Left lung (tissue), 4 donors: ENCODE measurements at regions not wholly inside any gene's neighbourhood (a gene's known extent, or its start where the extent isn't known, plus 50 kb on each side); places are given as distances from the start of the nearest gene placed in this dataset.
A peak's percentile ranks its signal among the peaks of the same experiment; 100 is the strongest.

Experiments
- ATAC-seq: fragments of 200-7000 bp; cut with Tn5 transposase; one replicate; pipeline ENCODE4 v1.9.1; 2020; ENCODE audit warnings: moderate library complexity
- DNase-seq, 4 donors: peaks; one replicate each; pipeline ENCODE4 v3.0.0-alpha.2; 2013 to 2020
- H3K27ac ChIP-seq, 2 donors: fragments of 200-600 bp; sonication (generic) in 1 of 2; one replicate each; pipeline versions ENCODE4 v1.5.0 to v1.8.0; 2020 to 2021
- H3K27me3 ChIP-seq, 2 donors: fragments of 200-600 bp; sonication (generic) in 1 of 2; one replicate each; pipeline versions ENCODE4 v1.5.0 to v1.8.0; 2020 to 2021
- H3K36me3 ChIP-seq, 2 donors: fragments of 200-600 bp; sonication (generic) in 1 of 2; one replicate each; pipeline versions ENCODE4 v1.5.0 to v1.8.0; 2020 to 2021
- H3K4me1 ChIP-seq, 2 donors: fragments of 200-600 bp; one replicate each; pipeline ENCODE4 v1.8.0; 2021
- H3K4me3 ChIP-seq, 2 donors: fragments of 200-600 bp; sonication (generic) in 1 of 2; one replicate each; pipeline versions ENCODE4 v1.5.0 to v1.8.0; 2020 to 2021; ENCODE audit warnings: mild to moderate bottlenecking in 1 of 2
- H3K9me3 ChIP-seq, 2 donors: fragments of 200-600 bp; sonication (generic) in 1 of 2; one replicate each; pipeline versions ENCODE4 v1.5.0 to v1.8.0; 2020 to 2021
- CTCF ChIP-seq, 2 donors: fragments of 200-600 bp; sonication (generic) in 1 of 2; IDR thresholded peaks; one replicate each; pipeline versions ENCODE4 v1.5.0 to v1.8.0; 2021; ENCODE audit warnings: antibody characterized with exemption in 2 of 2
- intact Hi-C, 2 donors: fragments of 100-400 bp; cut with DNase I; formaldehyde crosslinking; loops; one replicate each; pipeline versions ENCODE4 v1.11.2 to v1.14.2; 2022
- donor health status: DM: no; HTN: yes; CAD: no.
- donor health status: DM: no; HTN: no; CAD: no.

GRCh38 chr10:131769571-131770410 lies 131.0 kb upstream of the PPP2R2D start:
- Histone ChIP-seq H3K9me3 (no peaks in the 10 kb centered on the region), H3K27ac (no peak overlapping the region), H3K36me3 (no peaks in the 10 kb centered on the region), H3K4me3 (no peak overlapping the region), H3K27me3 (peaks cover 0 to 30% of the 10 kb centered on the region in 2 donors), H3K4me1 (no peaks in the 10 kb centered on the region)
- TF ChIP-seq CTCF (IDR thresholded peaks at IDR 0.05) = no peak
- no peak for ATAC-seq
- no peak for DNase-seq
- intact Hi-C loops = no loop called here

- Histone ChIP-seq H3K9me3 (peaks cover 0 to 10% of the 10 kb centered on the region in 2 donors), H3K36me3 (no peaks in the 10 kb centered on the region), H3K27me3 (peaks cover 0 to 30% of the 10 kb centered on the region in 2 donors), H3K4me3 (no peak overlapping the region), H3K4me1 (no peaks in the 10 kb centered on the region), H3K27ac (no peak overlapping the region)
- intact Hi-C loops = no loop called here
- DNase-seq = no peak
- TF ChIP-seq CTCF (IDR thresholded peaks at IDR 0.05) = no peak
- ATAC-seq = no peak
These were observed 129.7 kb upstream of the PPP2R2D start for GRCh38 chr10:131770946-131771633.

GRCh38 chr10:131771634-131772358 lies 129.0 kb upstream of the PPP2R2D start:
- DNase-seq = no peak
- no peak for ATAC-seq
- no peaks in the 10 kb centered on the region for H3K4me1 ChIP-seq
- H3K36me3 ChIP-seq = no peaks in the 10 kb centered on the region
- H3K4me3 ChIP-seq = no peak overlapping the region
- TF ChIP-seq CTCF (IDR thresholded peaks at IDR 0.05) = no peak
- H3K27ac ChIP-seq = no peak overlapping the region
- H3K9me3 ChIP-seq = peaks cover 0 to 17% of the 10 kb centered on the region in 2 donors
- peaks cover 0 to 30% of the 10 kb centered on the region in 2 donors for H3K27me3 ChIP-seq
- intact Hi-C loops = no loop called here

GRCh38 chr10:131772441-131772840 lies 128.4 kb upstream of the PPP2R2D start:
- intact Hi-C loops = no loop called here
- ATAC-seq (no peak), DNase-seq (peak in 1 of 4 donors; percentile 33)
- H3K27me3 ChIP-seq = peaks cover 0 to 30% of the 10 kb centered on the region in 2 donors
- TF ChIP-seq CTCF (IDR thresholded peaks at IDR 0.05) = no peak
- no peaks in the 10 kb centered on the region for H3K4me1 ChIP-seq
- no peak overlapping the region for H3K27ac ChIP-seq
- no peak overlapping the region for H3K4me3 ChIP-seq
- no peaks in the 10 kb centered on the region for H3K36me3 ChIP-seq
- H3K9me3 ChIP-seq = peaks cover 0 to 23% of the 10 kb centered on the region in 2 donors
